ENCODE measurements at regions not wholly inside any gene's neighbourhood (a gene's known extent, or its start where the extent isn't known, plus 50 kb on each side); places are given as distances from the start of the nearest gene placed in this dataset.

DNA sequence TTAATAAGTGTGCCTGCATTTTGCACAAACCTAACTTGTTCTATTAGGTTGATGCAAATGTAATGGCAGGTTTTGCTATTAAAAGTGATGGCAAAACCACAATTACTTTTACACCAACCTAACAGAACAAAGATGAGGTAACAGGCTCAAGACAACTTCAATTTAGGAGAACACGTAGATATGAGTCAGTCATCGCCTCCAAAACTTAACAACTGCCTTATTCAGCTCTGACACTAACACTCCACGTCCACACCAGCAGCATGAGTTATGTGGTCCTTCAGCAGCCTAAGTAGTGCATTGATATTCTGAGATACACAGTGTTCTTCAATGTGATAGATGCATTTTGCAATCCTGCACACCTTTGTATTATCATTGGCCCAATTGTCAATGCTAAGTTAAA, 1175.1 kb upstream of the ACVR2A start:
- TF ChIP-seq, protein P1, sequence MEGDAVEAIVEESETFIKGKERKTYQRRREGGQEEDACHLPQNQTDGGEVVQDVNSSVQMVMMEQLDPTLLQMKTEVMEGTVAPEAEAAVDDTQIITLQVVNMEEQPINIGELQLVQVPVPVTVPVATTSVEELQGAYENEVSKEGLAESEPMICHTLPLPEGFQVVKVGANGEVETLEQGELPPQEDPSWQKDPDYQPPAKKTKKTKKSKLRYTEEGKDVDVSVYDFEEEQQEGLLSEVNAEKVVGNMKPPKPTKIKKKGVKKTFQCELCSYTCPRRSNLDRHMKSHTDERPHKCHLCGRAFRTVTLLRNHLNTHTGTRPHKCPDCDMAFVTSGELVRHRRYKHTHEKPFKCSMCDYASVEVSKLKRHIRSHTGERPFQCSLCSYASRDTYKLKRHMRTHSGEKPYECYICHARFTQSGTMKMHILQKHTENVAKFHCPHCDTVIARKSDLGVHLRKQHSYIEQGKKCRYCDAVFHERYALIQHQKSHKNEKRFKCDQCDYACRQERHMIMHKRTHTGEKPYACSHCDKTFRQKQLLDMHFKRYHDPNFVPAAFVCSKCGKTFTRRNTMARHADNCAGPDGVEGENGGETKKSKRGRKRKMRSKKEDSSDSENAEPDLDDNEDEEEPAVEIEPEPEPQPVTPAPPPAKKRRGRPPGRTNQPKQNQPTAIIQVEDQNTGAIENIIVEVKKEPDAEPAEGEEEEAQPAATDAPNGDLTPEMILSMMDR (IDR thresholded peaks at IDR 0.05), result no peak
- no peak for TF ChIP-seq POLR2AphosphoS5 (IDR thresholded peaks at IDR 0.05)
- TF ChIP-seq POLR2A (IDR thresholded peaks at IDR 0.05), result no peak
